ENCODE measurements at regions not wholly inside any gene's neighbourhood (a gene's known extent, or its start where the extent isn't known, plus 50 kb on each side); places are given as distances from the start of the nearest gene placed in this dataset.

DNA sequence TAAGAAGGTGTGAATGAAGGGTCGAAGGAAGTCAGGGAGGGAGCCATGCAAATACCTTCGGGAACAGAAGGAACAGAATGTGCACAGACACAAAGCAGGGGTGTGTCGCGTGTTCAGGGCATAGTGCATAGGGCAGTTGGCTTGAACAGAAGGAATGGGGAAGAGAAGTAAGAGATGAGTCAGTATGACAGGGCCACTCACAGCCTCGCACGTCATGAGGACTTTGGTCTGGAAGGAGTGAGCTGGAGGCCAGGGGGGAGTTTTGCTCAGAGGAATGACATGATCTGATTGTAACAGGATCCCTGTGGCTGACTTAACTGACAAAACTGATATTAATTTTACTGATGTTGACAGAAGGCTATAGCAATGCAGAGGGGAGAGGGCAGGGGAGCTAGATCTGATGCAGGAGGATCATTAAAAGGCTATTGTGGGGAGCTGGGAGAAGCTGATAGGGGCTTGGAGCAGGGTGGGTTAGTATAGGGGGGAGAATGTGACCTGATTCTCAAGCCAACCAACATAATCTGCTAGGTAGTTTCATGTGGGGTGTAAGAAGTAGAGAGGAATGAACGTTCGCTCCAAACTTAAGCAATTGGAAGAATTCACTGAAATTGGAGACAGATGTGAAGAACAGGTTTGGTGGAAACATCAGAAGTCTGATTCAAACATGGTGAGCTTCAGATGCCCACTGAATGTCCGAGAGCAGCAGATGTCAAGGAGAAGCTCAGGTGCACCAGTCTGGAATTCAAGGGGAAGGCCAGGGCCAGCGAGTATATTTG, 60.4 kb upstream of the COPS8 start (continued):
- TF ChIP-seq, protein P1, sequence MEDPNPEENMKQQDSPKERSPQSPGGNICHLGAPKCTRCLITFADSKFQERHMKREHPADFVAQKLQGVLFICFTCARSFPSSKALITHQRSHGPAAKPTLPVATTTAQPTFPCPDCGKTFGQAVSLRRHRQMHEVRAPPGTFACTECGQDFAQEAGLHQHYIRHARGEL (CRISPR knock-in tag; IDR thresholded peaks at IDR 0.05) = no peak
- no peak for TF ChIP-seq KAT2B (IDR thresholded peaks at IDR 0.05; ENCODE audit: borderline replicate concordance, low read depth, low read length)
- TF ChIP-seq TEAD3 (CRISPR knock-in tag; optimal IDR thresholded peaks at IDR 0.05; ENCODE audit: borderline replicate concordance) = peak; percentile 96
- no peak for TF ChIP-seq TAF1 (CRISPR knock-in tag; IDR thresholded peaks at IDR 0.05)
- TF ChIP-seq, protein P2, sequence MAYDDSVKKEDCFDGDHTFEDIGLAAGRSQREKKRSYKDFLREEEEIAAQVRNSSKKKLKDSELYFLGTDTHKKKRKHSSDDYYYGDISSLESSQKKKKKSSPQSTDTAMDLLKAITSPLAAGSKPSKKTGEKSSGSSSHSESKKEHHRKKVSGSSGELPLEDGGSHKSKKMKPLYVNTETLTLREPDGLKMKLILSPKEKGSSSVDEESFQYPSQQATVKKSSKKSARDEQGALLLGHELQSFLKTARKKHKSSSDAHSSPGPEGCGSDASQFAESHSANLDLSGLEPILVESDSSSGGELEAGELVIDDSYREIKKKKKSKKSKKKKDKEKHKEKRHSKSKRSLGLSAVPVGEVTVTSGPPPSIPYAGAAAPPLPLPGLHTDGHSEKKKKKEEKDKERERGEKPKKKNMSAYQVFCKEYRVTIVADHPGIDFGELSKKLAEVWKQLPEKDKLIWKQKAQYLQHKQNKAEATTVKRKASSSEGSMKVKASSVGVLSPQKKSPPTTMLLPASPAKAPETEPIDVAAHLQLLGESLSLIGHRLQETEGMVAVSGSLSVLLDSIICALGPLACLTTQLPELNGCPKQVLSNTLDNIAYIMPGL (CRISPR knock-in tag; IDR thresholded peaks at IDR 0.05; ENCODE audit: borderline replicate concordance in 1 of 2, low read depth in 1 of 2) = no peak
- TF ChIP-seq, protein P3, sequence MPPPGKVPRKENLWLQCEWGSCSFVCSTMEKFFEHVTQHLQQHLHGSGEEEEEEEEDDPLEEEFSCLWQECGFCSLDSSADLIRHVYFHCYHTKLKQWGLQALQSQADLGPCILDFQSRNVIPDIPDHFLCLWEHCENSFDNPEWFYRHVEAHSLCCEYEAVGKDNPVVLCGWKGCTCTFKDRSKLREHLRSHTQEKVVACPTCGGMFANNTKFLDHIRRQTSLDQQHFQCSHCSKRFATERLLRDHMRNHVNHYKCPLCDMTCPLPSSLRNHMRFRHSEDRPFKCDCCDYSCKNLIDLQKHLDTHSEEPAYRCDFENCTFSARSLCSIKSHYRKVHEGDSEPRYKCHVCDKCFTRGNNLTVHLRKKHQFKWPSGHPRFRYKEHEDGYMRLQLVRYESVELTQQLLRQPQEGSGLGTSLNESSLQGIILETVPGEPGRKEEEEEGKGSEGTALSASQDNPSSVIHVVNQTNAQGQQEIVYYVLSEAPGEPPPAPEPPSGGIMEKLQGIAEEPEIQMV (CRISPR knock-in tag; IDR thresholded peaks at IDR 0.05; ENCODE audit: low read depth) = no peak
- TF ChIP-seq SCMH1 (CRISPR knock-in tag; IDR thresholded peaks at IDR 0.05; ENCODE audit: borderline replicate concordance) = no peak
- TF ChIP-seq ZNF660 (CRISPR knock-in tag; IDR thresholded peaks at IDR 0.05; ENCODE audit: borderline replicate concordance, low read depth) = no peak
- TF ChIP-seq KLF16 (CRISPR knock-in tag; IDR thresholded peaks at IDR 0.05) = no peak
- TF ChIP-seq, protein P4, sequence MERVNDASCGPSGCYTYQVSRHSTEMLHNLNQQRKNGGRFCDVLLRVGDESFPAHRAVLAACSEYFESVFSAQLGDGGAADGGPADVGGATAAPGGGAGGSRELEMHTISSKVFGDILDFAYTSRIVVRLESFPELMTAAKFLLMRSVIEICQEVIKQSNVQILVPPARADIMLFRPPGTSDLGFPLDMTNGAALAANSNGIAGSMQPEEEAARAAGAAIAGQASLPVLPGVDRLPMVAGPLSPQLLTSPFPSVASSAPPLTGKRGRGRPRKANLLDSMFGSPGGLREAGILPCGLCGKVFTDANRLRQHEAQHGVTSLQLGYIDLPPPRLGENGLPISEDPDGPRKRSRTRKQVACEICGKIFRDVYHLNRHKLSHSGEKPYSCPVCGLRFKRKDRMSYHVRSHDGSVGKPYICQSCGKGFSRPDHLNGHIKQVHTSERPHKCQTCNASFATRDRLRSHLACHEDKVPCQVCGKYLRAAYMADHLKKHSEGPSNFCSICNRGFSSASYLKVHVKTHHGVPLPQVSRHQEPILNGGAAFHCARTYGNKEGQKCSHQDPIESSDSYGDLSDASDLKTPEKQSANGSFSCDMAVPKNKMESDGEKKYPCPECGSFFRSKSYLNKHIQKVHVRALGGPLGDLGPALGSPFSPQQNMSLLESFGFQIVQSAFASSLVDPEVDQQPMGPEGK (CRISPR knock-in tag; IDR thresholded peaks at IDR 0.05) = no peak
- no peak for TF ChIP-seq ARID2 (CRISPR knock-in tag; IDR thresholded peaks at IDR 0.05; ENCODE audit: borderline replicate concordance)
- no peak for TF ChIP-seq TMF1 (CRISPR knock-in tag; IDR thresholded peaks at IDR 0.05; ENCODE audit: low read depth)
- TF ChIP-seq ZNF224 (CRISPR knock-in tag; IDR thresholded peaks at IDR 0.05) = no peak
- TF ChIP-seq ETV6 (CRISPR knock-in tag; conservative IDR thresholded peaks at IDR 0.05) = no peak
- no peak for TF ChIP-seq ZNF44 (CRISPR knock-in tag; IDR thresholded peaks at IDR 0.05)
- TF ChIP-seq ZNF768 (CRISPR knock-in tag; IDR thresholded peaks at IDR 0.05) = no peak
- TF ChIP-seq FOXC1 (CRISPR knock-in tag; IDR thresholded peaks at IDR 0.05; ENCODE audit: borderline replicate concordance) = no peak
- TF ChIP-seq, protein P5, sequence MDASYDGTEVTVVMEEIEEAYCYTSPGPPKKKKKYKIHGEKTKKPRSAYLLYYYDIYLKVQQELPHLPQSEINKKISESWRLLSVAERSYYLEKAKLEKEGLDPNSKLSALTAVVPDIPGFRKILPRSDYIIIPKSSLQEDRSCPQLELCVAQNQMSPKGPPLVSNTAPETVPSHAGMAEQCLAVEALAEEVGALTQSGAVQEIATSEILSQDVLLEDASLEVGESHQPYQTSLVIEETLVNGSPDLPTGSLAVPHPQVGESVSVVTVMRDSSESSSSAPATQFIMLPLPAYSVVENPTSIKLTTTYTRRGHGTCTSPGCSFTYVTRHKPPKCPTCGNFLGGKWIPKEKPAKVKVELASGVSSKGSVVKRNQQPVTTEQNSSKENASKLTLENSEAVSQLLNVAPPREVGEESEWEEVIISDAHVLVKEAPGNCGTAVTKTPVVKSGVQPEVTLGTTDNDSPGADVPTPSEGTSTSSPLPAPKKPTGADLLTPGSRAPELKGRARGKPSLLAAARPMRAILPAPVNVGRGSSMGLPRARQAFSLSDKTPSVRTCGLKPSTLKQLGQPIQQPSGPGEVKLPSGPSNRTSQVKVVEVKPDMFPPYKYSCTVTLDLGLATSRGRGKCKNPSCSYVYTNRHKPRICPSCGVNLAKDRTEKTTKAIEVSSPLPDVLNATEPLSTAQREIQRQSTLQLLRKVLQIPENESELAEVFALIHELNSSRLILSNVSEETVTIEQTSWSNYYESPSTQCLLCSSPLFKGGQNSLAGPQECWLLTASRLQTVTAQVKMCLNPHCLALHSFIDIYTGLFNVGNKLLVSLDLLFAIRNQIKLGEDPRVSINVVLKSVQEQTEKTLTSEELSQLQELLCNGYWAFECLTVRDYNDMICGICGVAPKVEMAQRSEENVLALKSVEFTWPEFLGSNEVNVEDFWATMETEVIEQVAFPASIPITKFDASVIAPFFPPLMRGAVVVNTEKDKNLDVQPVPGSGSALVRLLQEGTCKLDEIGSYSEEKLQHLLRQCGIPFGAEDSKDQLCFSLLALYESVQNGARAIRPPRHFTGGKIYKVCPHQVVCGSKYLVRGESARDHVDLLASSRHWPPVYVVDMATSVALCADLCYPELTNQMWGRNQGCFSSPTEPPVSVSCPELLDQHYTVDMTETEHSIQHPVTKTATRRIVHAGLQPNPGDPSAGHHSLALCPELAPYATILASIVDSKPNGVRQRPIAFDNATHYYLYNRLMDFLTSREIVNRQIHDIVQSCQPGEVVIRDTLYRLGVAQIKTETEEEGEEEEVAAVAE (CRISPR knock-in tag; IDR thresholded peaks at IDR 0.05; ENCODE audit: borderline replicate concordance) = no peak
- no peak for TF ChIP-seq HCFC1 (IDR thresholded peaks at IDR 0.05; ENCODE audit: low read depth, low read length)
- TF ChIP-seq SIN3B (IDR thresholded peaks at IDR 0.05; ENCODE audit: low read length) = no peak

All from HepG2 (cell line).